Gastroesophageal sphincter (tissue), 3 donors: ENCODE measurements at regions not wholly inside any gene's neighbourhood (a gene's known extent, or its start where the extent isn't known, plus 50 kb on each side); places are given as distances from the start of the nearest gene placed in this dataset.

Source experiments
- CTCF ChIP-seq, 4 experiments: fragments of 200-600 bp in 2 of 4; fragments of 450-650 bp in 2 of 4; sonication (generic) in 1 of 4; IDR thresholded peaks; one replicate each; pipeline ENCODE4 v1.5.1; 2017 to 2019; ENCODE audit warnings: antibody characterized with exemption in 4 of 4, mild to moderate bottlenecking in 2 of 4, moderate library complexity in 2 of 4
- POLR2AphosphoS5 ChIP-seq: sonication (generic); formaldehyde crosslinking; IDR thresholded peaks from one replicate; pipeline ENCODE4 v1.6.1; 2017; ENCODE audit warnings: antibody characterized with exemption

- no peak for TF ChIP-seq CTCF (IDR thresholded peaks at IDR 0.05)
- TF ChIP-seq POLR2AphosphoS5 = no peak
Observed at GRCh38 chr15:37220949-37221670, 120.8 kb upstream of the MEIS2 start.
